Activated CD8-positive, alpha-beta T cell treated with anti-CD3 and anti-CD28 coated beads for 36 hours (primary cell): ENCODE measurements at regions not wholly inside any gene's neighbourhood (a gene's known extent, or its start where the extent isn't known, plus 50 kb on each side); places are given as distances from the start of the nearest gene placed in this dataset.

Experiments
- ATAC-seq: fragments of 200-7000 bp; cut with Tn5 transposase; one replicate; pipeline ENCODE4 v1.10.0; 2021; ENCODE audit warnings: mild to moderate bottlenecking, moderate library complexity
- CTCF ChIA-PET: fragments of 350-600 bp; sonication (Branson Sonifier 250); formaldehyde crosslinking; loops from one replicate; lab custom pipeline; 2021; ENCODE audit warnings: antibody characterized with exemption; lab: Charles Lee
- POLR2A ChIA-PET: fragments of 350-600 bp; sonication (Branson Sonifier 250); formaldehyde crosslinking; loops from one replicate; lab custom pipeline; 2021; ENCODE audit warnings: antibody characterized with exemption; lab: Charles Lee
- DNase-seq: peaks from one replicate; pipeline ENCODE4 v3.0.0-alpha.2; 2020
- H3K27ac Mint-ChIP-seq: one replicate; pipeline ENCODE4 v1.8.0; 2021; ENCODE audit warnings: mild to moderate bottlenecking, mixed read lengths
- H3K27me3 Mint-ChIP-seq: one replicate; pipeline ENCODE4 v1.8.0; 2021; ENCODE audit warnings: mixed read lengths
- H3K36me3 Mint-ChIP-seq: one replicate; pipeline ENCODE4 v1.8.0; 2021; ENCODE audit warnings: low read depth, mixed read lengths
- H3K4me1 Mint-ChIP-seq: one replicate; pipeline ENCODE4 v1.8.0; 2021; ENCODE audit warnings: low read depth, mixed read lengths
- H3K4me3 Mint-ChIP-seq: one replicate; pipeline ENCODE4 v1.8.0; 2021; ENCODE audit warnings: mild to moderate bottlenecking, moderate library complexity, mixed read lengths
- H3K9me3 Mint-ChIP-seq: one replicate; pipeline ENCODE4 v1.8.0; 2021; ENCODE audit warnings: mixed read lengths
- intact Hi-C: fragments of 100-400 bp; cut with micrococcal nuclease; formaldehyde crosslinking; loops from one replicate; pipeline ENCODE4 v1.10.0; 2022
- TF ChIP-seq, protein P1 (sequence below): fragments of 200-600 bp; IDR thresholded peaks from one replicate; pipeline ENCODE4 v1.8.0; 2022; ENCODE audit warnings: antibody characterized with exemption, mild to moderate bottlenecking

- DNase-seq (no peak), ATAC-seq (no peak)
- Mint-ChIP-seq H3K27me3 (no peaks in the 10 kb centered on the region), H3K36me3 (no peaks in the 10 kb centered on the region), H3K4me1 (no peaks in the 10 kb centered on the region), H3K27ac (no peak overlapping the region), H3K9me3 (no peaks in the 10 kb centered on the region), H3K4me3 (no peak overlapping the region)
- CTCF ChIA-PET: no interaction called here
- TF ChIP-seq, protein P1, sequence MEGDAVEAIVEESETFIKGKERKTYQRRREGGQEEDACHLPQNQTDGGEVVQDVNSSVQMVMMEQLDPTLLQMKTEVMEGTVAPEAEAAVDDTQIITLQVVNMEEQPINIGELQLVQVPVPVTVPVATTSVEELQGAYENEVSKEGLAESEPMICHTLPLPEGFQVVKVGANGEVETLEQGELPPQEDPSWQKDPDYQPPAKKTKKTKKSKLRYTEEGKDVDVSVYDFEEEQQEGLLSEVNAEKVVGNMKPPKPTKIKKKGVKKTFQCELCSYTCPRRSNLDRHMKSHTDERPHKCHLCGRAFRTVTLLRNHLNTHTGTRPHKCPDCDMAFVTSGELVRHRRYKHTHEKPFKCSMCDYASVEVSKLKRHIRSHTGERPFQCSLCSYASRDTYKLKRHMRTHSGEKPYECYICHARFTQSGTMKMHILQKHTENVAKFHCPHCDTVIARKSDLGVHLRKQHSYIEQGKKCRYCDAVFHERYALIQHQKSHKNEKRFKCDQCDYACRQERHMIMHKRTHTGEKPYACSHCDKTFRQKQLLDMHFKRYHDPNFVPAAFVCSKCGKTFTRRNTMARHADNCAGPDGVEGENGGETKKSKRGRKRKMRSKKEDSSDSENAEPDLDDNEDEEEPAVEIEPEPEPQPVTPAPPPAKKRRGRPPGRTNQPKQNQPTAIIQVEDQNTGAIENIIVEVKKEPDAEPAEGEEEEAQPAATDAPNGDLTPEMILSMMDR: no peak
- POLR2A ChIA-PET: no interaction called here
- intact Hi-C loops: no loop called here
Observed at GRCh38 chr2:219784178-219784577, 156.7 kb downstream of the SLC4A3 start.

DNA sequence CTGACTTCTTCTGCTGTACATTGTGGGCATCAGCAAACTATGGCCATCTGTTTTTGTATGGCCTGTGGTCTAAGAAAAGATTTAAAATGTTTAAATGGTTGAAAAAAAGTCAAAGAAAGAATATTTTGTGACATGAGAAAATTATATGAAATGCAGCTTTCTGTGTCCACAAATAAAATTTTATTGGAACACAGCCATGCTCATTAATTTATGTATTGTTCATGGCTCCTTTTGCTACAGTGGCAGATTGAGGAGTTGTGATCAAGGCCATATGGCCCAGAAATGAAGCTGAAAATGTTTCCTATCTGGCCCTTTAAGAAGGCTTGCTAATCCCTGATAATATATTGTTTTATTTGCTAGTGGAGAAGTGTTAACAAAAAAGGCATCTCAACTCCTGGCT, 162.0 kb downstream of the SLC4A3 start:
- TF ChIP-seq, protein P1: no peak
- no peak for ATAC-seq
- H3K9me3 Mint-ChIP-seq: no peaks in the 10 kb centered on the region
- no peaks in the 10 kb centered on the region for H3K4me1 Mint-ChIP-seq
- DNase-seq: no peak
- H3K27me3 Mint-ChIP-seq: peaks cover 2% of the 10 kb centered on the region
- H3K4me3 Mint-ChIP-seq: no peak overlapping the region
- ChIA-PET CTCF (no interaction called here), POLR2A (no interaction called here)
- no peak overlapping the region for H3K27ac Mint-ChIP-seq
- intact Hi-C loops: no loop called here
- no peaks in the 10 kb centered on the region for H3K36me3 Mint-ChIP-seq

DNA sequence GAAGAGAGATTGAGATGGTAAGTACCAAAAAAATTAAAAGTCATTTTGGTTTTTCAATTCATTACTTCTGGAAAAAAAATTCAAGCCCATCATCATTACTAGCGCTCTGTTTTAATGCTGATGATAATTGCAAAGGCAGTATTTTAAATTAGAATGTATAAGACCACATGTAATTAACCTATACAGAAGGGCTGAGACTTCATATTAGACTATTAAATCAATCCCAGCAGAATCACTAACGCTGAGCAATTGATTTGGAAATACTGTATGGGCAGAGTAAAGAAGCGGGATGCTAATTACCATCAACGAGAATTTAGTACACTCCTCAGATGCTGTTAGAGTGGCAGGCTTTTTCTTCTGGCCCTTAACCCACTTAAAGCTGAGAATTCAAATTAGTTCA, 165.0 kb downstream of the SLC4A3 start:
- H3K36me3 Mint-ChIP-seq: no peaks in the 10 kb centered on the region
- no peaks in the 10 kb centered on the region for H3K9me3 Mint-ChIP-seq
- no peaks in the 10 kb centered on the region for H3K4me1 Mint-ChIP-seq
- ATAC-seq (no peak), DNase-seq (no peak)
- CTCF ChIA-PET: no interaction called here
- H3K27ac Mint-ChIP-seq: no peak overlapping the region
- POLR2A ChIA-PET: interaction anchor here (0.6 kb wide), 1 partner anchor 115 kb away, joined by 3 read pairs; no protein-coding TSS in a partner anchor
- intact Hi-C loops: no loop called here
- H3K4me3 Mint-ChIP-seq: no peak overlapping the region
- H3K27me3 Mint-ChIP-seq: peaks cover 2% of the 10 kb centered on the region
- TF ChIP-seq, protein P1: no peak

DNA sequence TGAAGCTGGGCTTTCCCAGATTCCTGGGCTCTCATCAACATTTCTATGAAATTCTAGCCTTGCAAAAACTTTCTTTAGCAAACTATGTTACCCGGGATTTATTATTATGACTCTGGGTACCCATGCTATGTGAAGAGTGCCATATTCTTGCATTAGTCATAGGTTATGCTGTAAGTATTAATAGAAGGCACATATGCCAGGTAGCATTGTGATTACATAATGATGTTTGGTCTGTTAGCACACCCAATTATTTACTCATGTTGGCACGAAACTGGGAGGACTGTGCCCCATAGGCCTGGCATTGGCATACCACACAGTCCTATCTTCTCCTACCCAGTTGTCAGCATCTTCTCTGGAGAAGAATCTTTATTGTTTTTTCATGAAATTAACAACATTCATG, 171.0 kb downstream of the SLC4A3 start:
- intact Hi-C loops: no loop called here
- H3K9me3 Mint-ChIP-seq: no peaks in the 10 kb centered on the region
- CTCF ChIA-PET: no interaction called here

GRCh38 chr2:219803294-219803693, 175.9 kb downstream of the SLC4A3 start:
- no peak overlapping the region for H3K27ac Mint-ChIP-seq
- intact Hi-C loops: no loop called here

More for the DNA sequence above, 171.0 kb downstream of the SLC4A3 start:
- Mint-ChIP-seq H3K4me3 (no peak overlapping the region), H3K4me1 (no peaks in the 10 kb centered on the region), H3K27ac (no peak overlapping the region), H3K27me3 (peaks cover 1% of the 10 kb centered on the region), H3K36me3 (no peaks in the 10 kb centered on the region)
- ATAC-seq (no peak), DNase-seq (no peak)
- TF ChIP-seq, protein P1: no peak
- POLR2A ChIA-PET: no interaction called here

More at GRCh38 chr2:219803294-219803693, 175.9 kb downstream of the SLC4A3 start:
- H3K9me3 Mint-ChIP-seq: no peaks in the 10 kb centered on the region
- no peaks in the 10 kb centered on the region for H3K4me1 Mint-ChIP-seq
- no peak for ATAC-seq
- H3K36me3 Mint-ChIP-seq: no peaks in the 10 kb centered on the region
- no peak overlapping the region for H3K4me3 Mint-ChIP-seq
- no peak for DNase-seq
- peaks cover 1% of the 10 kb centered on the region for H3K27me3 Mint-ChIP-seq
- CTCF ChIA-PET: no interaction called here
- POLR2A ChIA-PET: no interaction called here
- TF ChIP-seq, protein P1: no peak
